PC-3 (cell line): ENCODE measurements at regions not wholly inside any gene's neighbourhood (a gene's known extent, or its start where the extent isn't known, plus 50 kb on each side); places are given as distances from the start of the nearest gene placed in this dataset.

Experiments
- CTCF ChIP-seq: fragments of 300-600 bp; sonication (generic); conservative IDR thresholded peaks from 2 replicates; pipeline ENCODE4 v1.5.1; 2017; ENCODE audit warnings: antibody characterized with exemption, low read depth, mild to moderate bottlenecking, low read length
- EZH2 ChIP-seq: fragments of 300-600 bp; sonication (generic); IDR thresholded peaks from one replicate; pipeline ENCODE4 v1.6.1; 2017; ENCODE audit warnings: antibody characterized with exemption, mild to moderate bottlenecking, low read length; ENCODE audit not compliant: unreplicated experiment
- EZH2phosphoT487 ChIP-seq: fragments of 300-600 bp; sonication (generic); IDR thresholded peaks from 2 replicates; pipeline ENCODE4 v1.6.1; 2018; ENCODE audit warnings: mild to moderate bottlenecking, antibody characterized with exemption, low read length, borderline replicate concordance

- no peak for TF ChIP-seq EZH2
- no peak for TF ChIP-seq CTCF
- TF ChIP-seq EZH2phosphoT487, result no peak
Observed at GRCh38 chr1:38336301-38336923, 289.8 kb upstream of the POU3F1 start.
